Activated naive CD4-positive, alpha-beta T cell (primary cell): ENCODE measurements at regions not wholly inside any gene's neighbourhood (a gene's known extent, or its start where the extent isn't known, plus 50 kb on each side); places are given as distances from the start of the nearest gene placed in this dataset.

Experiments
- DNase-seq, 4 experiments: peaks; one replicate each; lab custom pipeline; 2025; lab: John Stamatoyannopoulos, UW

GRCh38 chr1:112788054-112788453 lies 72.9 kb upstream of the PPM1J start:
- DNase-seq: no peak

- no peak for DNase-seq
These were observed 67.9 kb upstream of the PPM1J start for GRCh38 chr1:112783059-112783458.

- DNase-seq: no peak
These were observed 64.8 kb upstream of the PPM1J start for GRCh38 chr1:112779665-112780526.

GRCh38 chr1:112778137-112778536 lies 63.0 kb upstream of the PPM1J start:
- DNase-seq: no peak

GRCh38 chr1:112776688-112777087 lies 61.6 kb upstream of the PPM1J start:
- no peak for DNase-seq

- no peak for DNase-seq
These were observed 57.6 kb upstream of the PPM1J start for GRCh38 chr1:112772781-112773180.

- DNase-seq: no peak
These were observed 55.6 kb upstream of the PPM1J start for GRCh38 chr1:112770724-112771123.

- no peak for DNase-seq
These were observed 54.5 kb upstream of the PPM1J start for GRCh38 chr1:112769611-112770010.

GRCh38 chr1:112767646-112768045 lies 52.5 kb upstream of the PPM1J start:
- no peak for DNase-seq
